ENCODE measurements at regions not wholly inside any gene's neighbourhood (a gene's known extent, or its start where the extent isn't known, plus 50 kb on each side); places are given as distances from the start of the nearest gene placed in this dataset.

- no peak overlapping the region for H3K4me2 ChIP-seq (ENCODE audit: low read length)
- no peaks in the 10 kb centered on the region for H3F3A ChIP-seq (ENCODE audit: insufficient read depth, low read length)
- no peak for TF ChIP-seq CTCF (IDR thresholded peaks at IDR 0.05; ENCODE audit: low read length)
- no peak for TF ChIP-seq EZH2 (IDR thresholded peaks at IDR 0.05; ENCODE audit: borderline replicate concordance, low read length)
- no peaks in the 10 kb centered on the region for H4K20me1 ChIP-seq (ENCODE audit: insufficient read depth, low read length)
- no peaks in the 10 kb centered on the region for H3K27me3 ChIP-seq (ENCODE audit: insufficient read depth, low read length)
- no peak overlapping the region for H3K4me3 ChIP-seq (ENCODE audit: low read depth, low read length, poor library complexity, severe bottlenecking)
- H3K9me3 ChIP-seq (ENCODE audit: low read length): no peaks in the 10 kb centered on the region
- no peaks in the 10 kb centered on the region for H3K9me2 ChIP-seq (ENCODE audit: low read depth, low read length)
- H3K27ac ChIP-seq (ENCODE audit: low read depth, low read length, poor library complexity, severe bottlenecking): no peak overlapping the region
- H2AFZ ChIP-seq (ENCODE audit: low read length): no peak overlapping the region
- no peaks in the 10 kb centered on the region for H3K4me1 ChIP-seq (ENCODE audit: insufficient read depth, low read length, severe bottlenecking)
- no peak overlapping the region for H3K9ac ChIP-seq (ENCODE audit: low read length)
- no peaks in the 10 kb centered on the region for H3K36me3 ChIP-seq (ENCODE audit: insufficient read depth, low read length)
- no peaks in the 10 kb centered on the region for H3K79me2 ChIP-seq (ENCODE audit: insufficient read depth, low read length)
Measured at GRCh38 chr9:26067608-26068007, 389.4 kb upstream of the TUSC1 start.

GRCh38 chr9:26066237-26066636 is 388.0 kb upstream of the TUSC1 start:
- no peaks in the 10 kb centered on the region for H3F3A ChIP-seq (ENCODE audit: insufficient read depth, low read length)
- no peaks in the 10 kb centered on the region for H3K9me3 ChIP-seq (ENCODE audit: low read length)
- H3K4me2 ChIP-seq (ENCODE audit: low read length): no peak overlapping the region
- H3K9me2 ChIP-seq (ENCODE audit: low read depth, low read length): no peaks in the 10 kb centered on the region
- H3K4me1 ChIP-seq (ENCODE audit: insufficient read depth, low read length, severe bottlenecking): no peaks in the 10 kb centered on the region
- no peaks in the 10 kb centered on the region for H3K36me3 ChIP-seq (ENCODE audit: insufficient read depth, low read length)
- H3K79me2 ChIP-seq (ENCODE audit: insufficient read depth, low read length): no peaks in the 10 kb centered on the region
- H3K27ac ChIP-seq (ENCODE audit: low read depth, low read length, poor library complexity, severe bottlenecking): no peak overlapping the region
- H3K27me3 ChIP-seq (ENCODE audit: insufficient read depth, low read length): no peaks in the 10 kb centered on the region
- H4K20me1 ChIP-seq (ENCODE audit: insufficient read depth, low read length): no peaks in the 10 kb centered on the region
- H3K4me3 ChIP-seq (ENCODE audit: low read depth, low read length, poor library complexity, severe bottlenecking): no peak overlapping the region
- no peak overlapping the region for H3K9ac ChIP-seq (ENCODE audit: low read length)
- H2AFZ ChIP-seq (ENCODE audit: low read length): no peak overlapping the region
- TF ChIP-seq CTCF (IDR thresholded peaks at IDR 0.05; ENCODE audit: low read length) (no peak), EZH2 (IDR thresholded peaks at IDR 0.05; ENCODE audit: borderline replicate concordance, low read length) (no peak)

- no peak overlapping the region for H3K27ac ChIP-seq (ENCODE audit: low read depth, low read length, poor library complexity, severe bottlenecking)
- H3K9me2 ChIP-seq (ENCODE audit: low read depth, low read length): no peaks in the 10 kb centered on the region
- no peak overlapping the region for H3K4me3 ChIP-seq (ENCODE audit: low read depth, low read length, poor library complexity, severe bottlenecking)
- no peaks in the 10 kb centered on the region for H4K20me1 ChIP-seq (ENCODE audit: insufficient read depth, low read length)
- no peaks in the 10 kb centered on the region for H3K27me3 ChIP-seq (ENCODE audit: insufficient read depth, low read length)
- no peaks in the 10 kb centered on the region for H3F3A ChIP-seq (ENCODE audit: insufficient read depth, low read length)
- no peak overlapping the region for H2AFZ ChIP-seq (ENCODE audit: low read length)
- H3K36me3 ChIP-seq (ENCODE audit: insufficient read depth, low read length): no peaks in the 10 kb centered on the region
- H3K4me1 ChIP-seq (ENCODE audit: insufficient read depth, low read length, severe bottlenecking): no peaks in the 10 kb centered on the region
- no peaks in the 10 kb centered on the region for H3K79me2 ChIP-seq (ENCODE audit: insufficient read depth, low read length)
- H3K4me2 ChIP-seq (ENCODE audit: low read length): no peak overlapping the region
- no peak for TF ChIP-seq CTCF (IDR thresholded peaks at IDR 0.05; ENCODE audit: low read length)
- no peak overlapping the region for H3K9ac ChIP-seq (ENCODE audit: low read length)
- no peaks in the 10 kb centered on the region for H3K9me3 ChIP-seq (ENCODE audit: low read length)
Measured at GRCh38 chr9:26061948-26062575, 383.8 kb upstream of the TUSC1 start.
